Vagina (tissue), 2 donors: ENCODE measurements at regions not wholly inside any gene's neighbourhood (a gene's known extent, or its start where the extent isn't known, plus 50 kb on each side); places are given as distances from the start of the nearest gene placed in this dataset.

Experiments used
- POLR2A ChIP-seq, 2 donors: fragments of 450-650 bp; IDR thresholded peaks; one replicate each; pipeline ENCODE4 v1.6.1; 2017; ENCODE audit warnings: antibody characterized with exemption in 2 of 2, mild to moderate bottlenecking in 2 of 2, moderate library complexity in 2 of 2
- TF ChIP-seq, protein P1 (sequence below), 3 experiments: fragments of 450-650 bp in 2 of 3; fragments of 200-600 bp in 1 of 3; sonication (generic) in 1 of 3; IDR thresholded peaks; one replicate each; pipeline ENCODE4 v1.5.1; 2017 to 2019; ENCODE audit warnings: antibody characterized with exemption in 3 of 3, mild to moderate bottlenecking in 2 of 3, moderate library complexity in 2 of 3

DNA sequence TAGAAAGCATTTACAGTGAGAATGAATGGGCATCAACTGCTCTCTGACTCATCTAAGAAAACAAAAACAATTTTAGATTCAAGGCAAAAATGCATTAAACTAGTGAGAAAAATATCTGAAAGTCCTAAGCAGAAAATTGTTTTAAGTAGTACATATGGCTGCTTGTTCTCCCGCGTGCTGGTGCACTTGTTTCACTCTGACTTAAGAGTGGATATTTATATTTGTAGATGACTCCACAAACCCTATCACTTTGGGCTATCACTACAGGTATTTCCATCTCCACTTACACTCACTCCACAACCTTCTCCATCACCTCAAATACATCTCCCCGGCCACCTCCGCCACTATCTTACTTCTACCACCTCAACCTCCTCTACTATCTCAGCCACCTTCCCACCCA, 253.9 kb upstream of the EGLN3 start:
- TF ChIP-seq, protein P1, sequence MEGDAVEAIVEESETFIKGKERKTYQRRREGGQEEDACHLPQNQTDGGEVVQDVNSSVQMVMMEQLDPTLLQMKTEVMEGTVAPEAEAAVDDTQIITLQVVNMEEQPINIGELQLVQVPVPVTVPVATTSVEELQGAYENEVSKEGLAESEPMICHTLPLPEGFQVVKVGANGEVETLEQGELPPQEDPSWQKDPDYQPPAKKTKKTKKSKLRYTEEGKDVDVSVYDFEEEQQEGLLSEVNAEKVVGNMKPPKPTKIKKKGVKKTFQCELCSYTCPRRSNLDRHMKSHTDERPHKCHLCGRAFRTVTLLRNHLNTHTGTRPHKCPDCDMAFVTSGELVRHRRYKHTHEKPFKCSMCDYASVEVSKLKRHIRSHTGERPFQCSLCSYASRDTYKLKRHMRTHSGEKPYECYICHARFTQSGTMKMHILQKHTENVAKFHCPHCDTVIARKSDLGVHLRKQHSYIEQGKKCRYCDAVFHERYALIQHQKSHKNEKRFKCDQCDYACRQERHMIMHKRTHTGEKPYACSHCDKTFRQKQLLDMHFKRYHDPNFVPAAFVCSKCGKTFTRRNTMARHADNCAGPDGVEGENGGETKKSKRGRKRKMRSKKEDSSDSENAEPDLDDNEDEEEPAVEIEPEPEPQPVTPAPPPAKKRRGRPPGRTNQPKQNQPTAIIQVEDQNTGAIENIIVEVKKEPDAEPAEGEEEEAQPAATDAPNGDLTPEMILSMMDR (IDR thresholded peaks at IDR 0.05) = no peak
- TF ChIP-seq POLR2A (IDR thresholded peaks at IDR 0.05) = no peak
